ENCODE measurements at regions not wholly inside any gene's neighbourhood (a gene's known extent, or its start where the extent isn't known, plus 50 kb on each side); places are given as distances from the start of the nearest gene placed in this dataset.

GRCh38 chr10:24784923-24785322 lies 61.2 kb upstream of the ARHGAP21 start (continued):
- TF ChIP-seq ZNF544 (tag by site-specific recombination; IDR thresholded peaks at IDR 0.05), result no peak
- no peak for TF ChIP-seq KLF16 (tag by site-specific recombination; IDR thresholded peaks at IDR 0.05)

DNA sequence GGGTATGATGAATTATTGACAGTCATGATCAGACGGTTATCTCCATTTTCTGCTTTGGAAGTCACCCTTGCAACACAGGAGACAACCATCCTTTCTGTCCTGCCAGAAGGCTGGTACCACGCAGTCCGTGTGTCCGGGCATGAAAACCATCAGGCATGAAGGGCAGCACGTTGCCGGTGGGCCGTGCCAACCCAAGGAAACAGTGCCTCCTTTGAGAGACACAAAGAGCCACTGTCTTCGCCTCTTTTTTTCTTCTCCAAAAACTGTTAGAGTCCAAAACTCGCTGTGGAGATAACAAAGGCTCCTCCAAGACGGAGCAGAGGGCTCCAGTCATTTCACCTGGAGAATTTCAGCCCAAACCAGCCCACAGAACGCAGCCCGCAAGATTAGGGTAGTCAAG lies 60.4 kb upstream of the ARHGAP21 start:
- no peaks in the 10 kb centered on the region for H3K36me3 ChIP-seq (ENCODE audit: control insufficient read depth in 2 of 2, insufficient read depth in 1 of 2, low read length in 2 of 2)
- POLR2A ChIA-PET, result no interaction called here
- no peak for TF ChIP-seq ZNF354C (tag by site-specific recombination; IDR thresholded peaks at IDR 0.05; ENCODE audit: borderline replicate concordance, low read depth)
- no peak overlapping the region for H3K4me3 ChIP-seq (ENCODE audit: low read depth, low read length)
- no peaks in the 10 kb centered on the region for H3K9me3 ChIP-seq (ENCODE audit: control insufficient read depth, insufficient read depth, low read depth, low read length)
- CTCF ChIA-PET, result no interaction called here
- no peaks in the 10 kb centered on the region for H3K4me1 ChIP-seq (ENCODE audit: control insufficient read depth, insufficient read depth, low read length)
- no peak overlapping the region for H3K27ac ChIP-seq (ENCODE audit: extremely low read depth, low read depth, low read length)

- Histone ChIP-seq H3K27ac (ENCODE audit: extremely low read depth, low read depth, low read length) (no peak overlapping the region), H3K4me3 (ENCODE audit: low read depth, low read length) (no peak overlapping the region), H3K4me1 (ENCODE audit: control insufficient read depth, insufficient read depth, low read length) (no peaks in the 10 kb centered on the region), H3K9me3 (ENCODE audit: control insufficient read depth, insufficient read depth, low read depth, low read length) (no peaks in the 10 kb centered on the region), H3K36me3 (ENCODE audit: control insufficient read depth in 2 of 2, insufficient read depth in 1 of 2, low read length in 2 of 2) (no peaks in the 10 kb centered on the region)
- no peak for TF ChIP-seq ZXDB (tag by site-specific recombination; IDR thresholded peaks at IDR 0.05)
- no peak for TF ChIP-seq ZBTB10 (tag by site-specific recombination; IDR thresholded peaks at IDR 0.05)
- TF ChIP-seq ZNF132 (tag by site-specific recombination; IDR thresholded peaks at IDR 0.05; ENCODE audit: borderline replicate concordance), result no peak
- ChIA-PET POLR2A (no interaction called here), CTCF (no interaction called here)
Observed at GRCh38 chr10:24783504-24783903, 59.8 kb upstream of the ARHGAP21 start.

- no peaks in the 10 kb centered on the region for H3K9me3 ChIP-seq (ENCODE audit: control insufficient read depth, insufficient read depth, low read depth, low read length)
- H3K4me1 ChIP-seq (ENCODE audit: control insufficient read depth, insufficient read depth, low read length), result no peaks in the 10 kb centered on the region
- ChIA-PET CTCF (interaction anchor here (0.6 kb wide), 1 partner anchor 397 kb away, joined by 4 read pairs; no protein-coding TSS in a partner anchor), POLR2A (no interaction called here)
- TF ChIP-seq ZNF292 (tag by site-specific recombination; IDR thresholded peaks at IDR 0.05; ENCODE audit: borderline replicate concordance, low read depth) (no peak), ZNF596 (tag by site-specific recombination; IDR thresholded peaks at IDR 0.05) (no peak), KLF7 (tag by site-specific recombination; IDR thresholded peaks at IDR 0.05; ENCODE audit: borderline replicate concordance) (no peak), ZNF626 (tag by site-specific recombination; IDR thresholded peaks at IDR 0.05) (no peak), ZNF302 (tag by site-specific recombination; IDR thresholded peaks at IDR 0.05; ENCODE audit: low read depth) (no peak), ZNF692 (tag by site-specific recombination; IDR thresholded peaks at IDR 0.05) (no peak), ZXDB (tag by site-specific recombination; IDR thresholded peaks at IDR 0.05) (no peak), ZFP37 (tag by site-specific recombination; IDR thresholded peaks at IDR 0.05) (no peak), ZNF843 (tag by site-specific recombination; IDR thresholded peaks at IDR 0.05) (no peak), HOXD13 (CRISPR knock-in tag; IDR thresholded peaks at IDR 0.05; ENCODE audit: borderline replicate concordance) (no peak), KLF10 (tag by site-specific recombination; IDR thresholded peaks at IDR 0.05) (no peak), ZBTB44 (tag by site-specific recombination; IDR thresholded peaks at IDR 0.05) (no peak), SALL2 (tag by site-specific recombination; IDR thresholded peaks at IDR 0.05; ENCODE audit: borderline replicate concordance) (no peak)
- TF ChIP-seq, protein P1, sequence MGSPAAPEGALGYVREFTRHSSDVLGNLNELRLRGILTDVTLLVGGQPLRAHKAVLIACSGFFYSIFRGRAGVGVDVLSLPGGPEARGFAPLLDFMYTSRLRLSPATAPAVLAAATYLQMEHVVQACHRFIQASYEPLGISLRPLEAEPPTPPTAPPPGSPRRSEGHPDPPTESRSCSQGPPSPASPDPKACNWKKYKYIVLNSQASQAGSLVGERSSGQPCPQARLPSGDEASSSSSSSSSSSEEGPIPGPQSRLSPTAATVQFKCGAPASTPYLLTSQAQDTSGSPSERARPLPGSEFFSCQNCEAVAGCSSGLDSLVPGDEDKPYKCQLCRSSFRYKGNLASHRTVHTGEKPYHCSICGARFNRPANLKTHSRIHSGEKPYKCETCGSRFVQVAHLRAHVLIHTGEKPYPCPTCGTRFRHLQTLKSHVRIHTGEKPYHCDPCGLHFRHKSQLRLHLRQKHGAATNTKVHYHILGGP (tag by site-specific recombination; IDR thresholded peaks at IDR 0.05), result no peak
- TF ChIP-seq, protein P2, sequence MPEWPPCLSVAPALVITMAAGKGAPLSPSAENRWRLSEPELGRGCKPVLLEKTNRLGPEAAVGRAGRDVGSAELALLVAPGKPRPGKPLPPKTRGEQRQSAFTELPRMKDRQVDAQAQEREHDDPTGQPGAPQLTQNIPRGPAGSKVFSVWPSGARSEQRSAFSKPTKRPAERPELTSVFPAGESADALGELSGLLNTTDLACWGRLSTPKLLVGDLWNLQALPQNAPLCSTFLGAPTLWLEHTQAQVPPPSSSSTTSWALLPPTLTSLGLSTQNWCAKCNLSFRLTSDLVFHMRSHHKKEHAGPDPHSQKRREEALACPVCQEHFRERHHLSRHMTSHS (tag by site-specific recombination; IDR thresholded peaks at IDR 0.05), result no peak
- TF ChIP-seq, protein P3, sequence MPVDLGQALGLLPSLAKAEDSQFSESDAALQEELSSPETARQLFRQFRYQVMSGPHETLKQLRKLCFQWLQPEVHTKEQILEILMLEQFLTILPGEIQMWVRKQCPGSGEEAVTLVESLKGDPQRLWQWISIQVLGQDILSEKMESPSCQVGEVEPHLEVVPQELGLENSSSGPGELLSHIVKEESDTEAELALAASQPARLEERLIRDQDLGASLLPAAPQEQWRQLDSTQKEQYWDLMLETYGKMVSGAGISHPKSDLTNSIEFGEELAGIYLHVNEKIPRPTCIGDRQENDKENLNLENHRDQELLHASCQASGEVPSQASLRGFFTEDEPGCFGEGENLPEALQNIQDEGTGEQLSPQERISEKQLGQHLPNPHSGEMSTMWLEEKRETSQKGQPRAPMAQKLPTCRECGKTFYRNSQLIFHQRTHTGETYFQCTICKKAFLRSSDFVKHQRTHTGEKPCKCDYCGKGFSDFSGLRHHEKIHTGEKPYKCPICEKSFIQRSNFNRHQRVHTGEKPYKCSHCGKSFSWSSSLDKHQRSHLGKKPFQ (tag by site-specific recombination; IDR thresholded peaks at IDR 0.05), result no peak
- H3K4me3 ChIP-seq (ENCODE audit: low read depth, low read length), result no peak overlapping the region
- no peaks in the 10 kb centered on the region for H3K36me3 ChIP-seq (ENCODE audit: control insufficient read depth in 2 of 2, insufficient read depth in 1 of 2, low read length in 2 of 2)
- no peak overlapping the region for H3K27ac ChIP-seq (ENCODE audit: extremely low read depth, low read depth, low read length)
Observed at GRCh38 chr10:24779737-24780136, 56.0 kb upstream of the ARHGAP21 start.

All from HEK293 (cell line).